Endothelial cell of umbilical vein (primary cell): ENCODE measurements at regions not wholly inside any gene's neighbourhood (a gene's known extent, or its start where the extent isn't known, plus 50 kb on each side); places are given as distances from the start of the nearest gene placed in this dataset.

ENCODE experiments used
- CTCF ChIP-seq, 2 donors: IDR thresholded peaks; 1 replicate in 1 of 2; 2 replicates in 1 of 2; pipeline ENCODE4 v1.5.1; 2011; ENCODE audit warnings: low read length in 2 of 2, mild to moderate bottlenecking in 2 of 2, moderate library complexity in 2 of 2, control low read depth in 1 of 2, inconsistent platforms in 1 of 2, low read depth in 1 of 2; ENCODE audit not compliant: insufficient read depth in 1 of 2; ENCODE audit errors: extremely low read depth in 1 of 2
- EZH2 ChIP-seq: IDR thresholded peaks from 2 replicates; pipeline ENCODE4 v1.6.1; 2012; ENCODE audit warnings: borderline replicate concordance, low read depth, mild to moderate bottlenecking, moderate library complexity, low read length, inconsistent platforms; ENCODE audit not compliant: severe bottlenecking
- FOS ChIP-seq: IDR thresholded peaks from 2 replicates; pipeline ENCODE4 v1.6.1; 2011; ENCODE audit warnings: mild to moderate bottlenecking, low read length, moderate library complexity, borderline replicate concordance; ENCODE audit not compliant: insufficient read depth
- MAX ChIP-seq: IDR thresholded peaks from 2 replicates; pipeline ENCODE4 v1.6.1; 2011; ENCODE audit not compliant: insufficient read depth, insufficient read length
- MYC ChIP-seq: IDR thresholded peaks from one replicate; pipeline ENCODE4 v1.6.1; 2011; ENCODE audit warnings: mild to moderate bottlenecking, low read depth, low read length
- POLR2A ChIP-seq: IDR thresholded peaks from 2 replicates; pipeline ENCODE4 v1.6.1; 2012; ENCODE audit warnings: low read depth, mild to moderate bottlenecking, control low read depth, low read length
- POLR2AphosphoS5 ChIP-seq: IDR thresholded peaks from 2 replicates; pipeline ENCODE4 v1.6.1; 2012; ENCODE audit warnings: low read depth, mild to moderate bottlenecking, control low read depth, low read length, moderate library complexity; ENCODE audit not compliant: insufficient read depth

GRCh38 chr5:7321724-7322123 is 74.2 kb upstream of the ADCY2 start:
- TF ChIP-seq CTCF (IDR thresholded peaks at IDR 0.05; ENCODE audit: extremely low read depth in 1 of 2, insufficient read depth in 1 of 2, low read depth in 1 of 2, low read length in 2 of 2) = no peak
- TF ChIP-seq EZH2 = no peak
- TF ChIP-seq MYC = no peak
- TF ChIP-seq MAX = no peak
- TF ChIP-seq POLR2A = no peak
- no peak for TF ChIP-seq POLR2AphosphoS5
- TF ChIP-seq FOS = no peak
